ENCODE measurements at regions not wholly inside any gene's neighbourhood (a gene's known extent, or its start where the extent isn't known, plus 50 kb on each side); places are given as distances from the start of the nearest gene placed in this dataset.
"Not testable (repeated sequence)": the region's sequence is repeated elsewhere in the genome, so short reads cannot be mapped to it uniquely, and the experiment has no call there.

- in situ Hi-C loops (cut with MboI; ENCODE audit: low sequenced_read_pairs); H3K4me1 ChIP-seq; H3K36me3 ChIP-seq (replicated peaks); H3K27me3 ChIP-seq (ENCODE audit: low read depth); H3K4me3 ChIP-seq; H3K9me3 ChIP-seq; DNase-seq (ENCODE audit: low spot score in 2 of 2): not testable (repeated sequence)
These were observed 639.2 kb downstream of the GOLGA6L6 start for GRCh38 chr15:19902388-19902787.

GRCh38 chr15:19901414-19901813 lies 640.2 kb downstream of the GOLGA6L6 start:
- in situ Hi-C loops (cut with MboI; ENCODE audit: low sequenced_read_pairs); H3K4me1 ChIP-seq; DNase-seq (ENCODE audit: low spot score in 2 of 2); H3K9me3 ChIP-seq; H3K27me3 ChIP-seq (ENCODE audit: low read depth); H3K36me3 ChIP-seq (replicated peaks); H3K4me3 ChIP-seq: not testable (repeated sequence)

DNA sequence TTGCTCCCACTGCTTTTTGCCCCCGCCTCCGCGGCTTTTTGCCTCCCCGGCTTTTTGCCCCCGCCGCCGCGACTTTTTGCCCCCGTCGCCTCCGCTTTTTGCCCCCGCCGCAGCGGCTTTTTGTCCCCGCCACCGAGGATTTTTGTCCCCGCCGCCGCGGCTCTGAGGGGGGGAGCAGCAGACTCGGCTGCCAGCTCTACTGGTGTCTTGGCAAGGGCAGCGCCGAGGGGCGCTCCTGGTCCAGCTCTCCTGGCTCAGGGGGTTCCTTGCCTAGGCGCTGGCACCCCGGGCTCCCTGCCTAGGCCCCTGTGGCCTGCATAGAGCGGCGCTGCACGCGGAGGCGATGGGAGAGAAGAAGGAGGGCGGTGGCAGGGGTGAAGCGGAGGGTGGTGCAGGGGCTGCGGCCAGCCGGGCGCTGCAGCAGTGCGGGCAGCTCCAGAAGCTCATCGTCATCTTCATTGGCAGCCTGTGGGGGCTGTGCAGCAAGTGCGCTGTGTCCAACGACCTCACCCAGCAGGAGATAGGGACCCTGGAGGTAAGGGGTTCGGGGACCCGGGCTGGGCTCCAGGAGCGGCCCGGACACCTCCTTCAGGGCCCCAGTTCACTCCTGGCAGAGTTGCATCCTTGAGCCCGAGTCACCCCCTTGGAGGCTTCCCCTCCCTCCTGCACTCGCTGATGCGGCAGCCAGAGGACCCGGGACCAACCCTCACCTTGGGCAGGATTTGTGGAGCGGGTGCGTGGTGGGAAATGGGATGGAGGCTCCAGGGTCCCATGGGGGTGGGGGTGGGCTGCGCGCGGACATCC lies 642.4 kb downstream of the GOLGA6L6 start:
- Histone ChIP-seq H3K36me3 (replicated peaks) (no peaks in the 10 kb centered on the region), H3K27me3 (ENCODE audit: low read depth) (no peaks in the 10 kb centered on the region), H3K4me3 (no peak overlapping the region), H3K9me3 (no peaks in the 10 kb centered on the region), H3K4me1 (no peaks in the 10 kb centered on the region)
- in situ Hi-C loops (cut with MboI; ENCODE audit: low sequenced_read_pairs), result no loop called here
- DNase-seq (ENCODE audit: low spot score in 2 of 2), result no peak

- H3K4me1 ChIP-seq; in situ Hi-C loops (cut with MboI; ENCODE audit: low sequenced_read_pairs); H3K9me3 ChIP-seq; H3K4me3 ChIP-seq; H3K36me3 ChIP-seq (replicated peaks); H3K27me3 ChIP-seq (ENCODE audit: low read depth); DNase-seq (ENCODE audit: low spot score in 2 of 2): not testable (repeated sequence)
These were observed 652.8 kb downstream of the GOLGA6L6 start for GRCh38 chr15:19888811-19889210.

GRCh38 chr15:19844061-19844460 lies 697.5 kb downstream of the GOLGA6L6 start:
- in situ Hi-C loops (cut with MboI; ENCODE audit: low sequenced_read_pairs); H3K4me1 ChIP-seq; H3K9me3 ChIP-seq; DNase-seq (ENCODE audit: low spot score in 2 of 2); H3K36me3 ChIP-seq (replicated peaks); H3K4me3 ChIP-seq; H3K27me3 ChIP-seq (ENCODE audit: low read depth): not testable (repeated sequence)
